B cell (primary cell): ENCODE measurements at regions not wholly inside any gene's neighbourhood (a gene's known extent, or its start where the extent isn't known, plus 50 kb on each side); places are given as distances from the start of the nearest gene placed in this dataset.

Experiments
- ATAC-seq: fragments of 200-7000 bp; cut with Tn5 transposase; one replicate; pipeline ENCODE4 v1.10.0; 2021; ENCODE audit warnings: low read depth, mild to moderate bottlenecking, moderate number of reproducible peaks, moderate library complexity
- CTCF ChIA-PET: fragments of 350-600 bp; sonication (Branson Sonifier 250); formaldehyde crosslinking; loops from one replicate; lab custom pipeline; 2021; ENCODE audit warnings: antibody characterized with exemption, inconsistent platforms; lab: Charles Lee
- POLR2A ChIA-PET: fragments of 350-600 bp; sonication (Branson Sonifier 250); formaldehyde crosslinking; loops from one replicate; lab custom pipeline; 2021; ENCODE audit warnings: antibody characterized with exemption; lab: Charles Lee
- DNase-seq: peaks from one replicate; pipeline ENCODE4 v3.0.0; 2013
- H2AFZ ChIP-seq: 2 replicates; pipeline ENCODE4 v1.6.1; 2012; ENCODE audit warnings: mild to moderate bottlenecking, low read depth, low read length; ENCODE audit not compliant: insufficient read depth, poor library complexity, severe bottlenecking
- H3K27ac ChIP-seq, 2 donors: 1 replicate in 1 of 2; 2 replicates in 1 of 2; pipeline ENCODE4 v1.5.1; 2012 to 2013; ENCODE audit warnings: low read length in 2 of 2, mild to moderate bottlenecking in 2 of 2, moderate library complexity in 1 of 2
- H3K27me3 ChIP-seq, 4 experiments: fragments of 200-600 bp in 1 of 4; sonication (generic) in 1 of 4; replicated peaks in 1 of 4; 1 replicate in 2 of 4; 2 replicates in 2 of 4; pipeline versions ENCODE4 v1.6.1 to v1.7.0; 2013 to 2016; ENCODE audit warnings: low read length in 3 of 4, mild to moderate bottlenecking in 2 of 4, mixed read lengths in 1 of 4, moderate library complexity in 1 of 4; ENCODE audit not compliant: insufficient read depth in 4 of 4, control insufficient read depth in 3 of 4; ENCODE audit errors: control extremely low read depth in 1 of 4
- H3K36me3 ChIP-seq, 2 experiments: replicated peaks in 1 of 2; 1 replicate in 1 of 2; 2 replicates in 1 of 2; pipeline versions ENCODE4 v1.6.1 to v1.7.1; 2013; ENCODE audit warnings: low read length in 1 of 2; ENCODE audit not compliant: insufficient read depth in 2 of 2, control insufficient read depth in 1 of 2; ENCODE audit errors: control extremely low read depth in 1 of 2, extremely low read depth in 1 of 2
- H3K4me1 ChIP-seq, 2 donors: fragments of 200-600 bp in 1 of 2; sonication (generic) in 1 of 2; 1 replicate in 1 of 2; 2 replicates in 1 of 2; pipeline versions ENCODE4 v1.5.1 to v1.6.1; 2013 to 2017; ENCODE audit warnings: low read length in 2 of 2; ENCODE audit not compliant: control insufficient read depth in 2 of 2, insufficient read depth in 2 of 2
- H3K4me2 ChIP-seq: replicated peaks from 2 replicates; pipeline ENCODE3; 2012; ENCODE audit warnings: mild to moderate bottlenecking, low read depth, low read length; ENCODE audit not compliant: poor library complexity, severe bottlenecking
- H3K4me3 ChIP-seq, 5 experiments: fragments of 200-600 bp in 1 of 5; sonication (generic) in 1 of 5; 1 replicate in 3 of 5; 2 replicates in 2 of 5; pipeline versions ENCODE4 v1.5.1 to v1.7.0; 2011 to 2016; ENCODE audit warnings: low read length in 4 of 5, mild to moderate bottlenecking in 4 of 5, low read depth in 2 of 5, control low read depth in 1 of 5, moderate library complexity in 1 of 5; ENCODE audit not compliant: insufficient read depth in 1 of 5; ENCODE audit errors: control extremely low read depth in 1 of 5, extremely low read depth in 1 of 5
- H3K79me2 ChIP-seq: fragments of 200-600 bp; sonication (generic); one replicate; pipeline ENCODE4 v1.6.0; 2016; ENCODE audit warnings: low read length; ENCODE audit not compliant: control insufficient read depth, insufficient read depth
- H3K9ac ChIP-seq: fragments of 200-600 bp; sonication (generic); 2 replicates; pipeline ENCODE4 v1.6.1; 2017; ENCODE audit warnings: mild to moderate bottlenecking, low read length, moderate library complexity
- H3K9me3 ChIP-seq, 3 donors: one replicate each; pipeline versions ENCODE4 v1.6.1 to v1.7.1; 2013; ENCODE audit warnings: low read length in 2 of 3; ENCODE audit not compliant: control insufficient read depth in 2 of 3, insufficient read depth in 1 of 3; ENCODE audit errors: control extremely low read depth in 1 of 3
- H4K20me1 ChIP-seq: 2 replicates; pipeline ENCODE4 v1.6.0; 2012; ENCODE audit warnings: mild to moderate bottlenecking, low read length; ENCODE audit not compliant: insufficient read depth, control insufficient read depth, poor library complexity, severe bottlenecking
- H3K27ac Mint-ChIP-seq: one replicate; pipeline ENCODE4 v1.8.0; 2021; ENCODE audit warnings: mixed read lengths
- H3K27me3 Mint-ChIP-seq: one replicate; pipeline ENCODE4 v1.8.0; 2021; ENCODE audit warnings: mixed read lengths
- H3K4me1 Mint-ChIP-seq: one replicate; pipeline ENCODE4 v1.8.0; 2021; ENCODE audit warnings: mixed read lengths
- H3K4me3 Mint-ChIP-seq: one replicate; pipeline ENCODE4 v1.8.0; 2021; ENCODE audit warnings: mixed read lengths
- H3K9me3 Mint-ChIP-seq: one replicate; pipeline ENCODE4 v1.8.0; 2022; ENCODE audit warnings: mixed read lengths; ENCODE audit not compliant: insufficient read depth
- CTCF ChIP-seq: fragments of 200-600 bp; IDR thresholded peaks from one replicate; pipeline ENCODE4 v1.8.0; 2022; ENCODE audit warnings: antibody characterized with exemption, mild to moderate bottlenecking
- EZH2 ChIP-seq: IDR thresholded peaks from 2 replicates; pipeline ENCODE4 v1.6.1; 2012; ENCODE audit warnings: borderline replicate concordance, low read depth, mild to moderate bottlenecking, moderate library complexity, low read length; ENCODE audit not compliant: insufficient read depth, poor library complexity, severe bottlenecking
- WGBS: methylation state at CpG from one replicate; pipeline ENCODE4 v1.1.5; 2013; ENCODE audit warnings: missing lambda C conversion rate; ENCODE audit not compliant: insufficient coverage; 5-methylcytosine and 5-hydroxymethylcytosine counted together
- intact Hi-C: fragments of 100-400 bp; cut with micrococcal nuclease; formaldehyde crosslinking; loops from one replicate; pipeline ENCODE4 v1.10.0; 2022

DNA sequence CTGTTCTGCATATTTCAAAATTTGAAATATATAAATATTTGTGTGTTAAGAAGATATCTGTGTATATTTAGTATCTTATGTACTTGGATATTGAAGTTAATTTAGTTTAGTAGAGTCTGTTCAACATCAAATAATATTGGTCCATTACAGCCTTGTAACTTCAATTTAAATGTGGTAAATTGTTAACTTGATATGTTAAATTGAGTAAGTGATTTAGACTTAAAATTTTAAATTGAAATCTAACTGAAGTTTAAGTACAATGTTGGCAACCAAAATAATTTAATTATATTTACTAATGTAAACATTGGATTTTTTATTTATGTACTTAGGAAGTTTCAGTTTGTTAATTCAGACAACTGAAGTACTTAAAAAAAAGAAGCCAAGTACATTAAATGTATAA lies 343.9 kb upstream of the DNAJC19 start:
- Mint-ChIP-seq H3K27ac (no peak overlapping the region), H3K27me3 (no peaks in the 10 kb centered on the region), H3K4me1 (no peaks in the 10 kb centered on the region), H3K4me3 (no peak overlapping the region), H3K9me3 (no peaks in the 10 kb centered on the region)
- Histone ChIP-seq H4K20me1 (no peaks in the 10 kb centered on the region), H3K27me3 (no peaks in the 10 kb centered on the region), H3K4me3 (no peak overlapping the region), H2AFZ (no peak overlapping the region), H3K4me2 (no peak overlapping the region), H3K9me3 (no peaks in the 10 kb centered on the region), H3K36me3 (no peaks in the 10 kb centered on the region), H3K27ac (no peak overlapping the region), H3K4me1 (no peaks in the 10 kb centered on the region), H3K9ac (no peak overlapping the region), H3K79me2 (no peaks in the 10 kb centered on the region)
- CTCF ChIA-PET = no interaction called here
- no peak for TF ChIP-seq CTCF
- TF ChIP-seq EZH2 = no peak
- intact Hi-C loops = no loop called here
- no peak for DNase-seq
- POLR2A ChIA-PET = no interaction called here
- no peak for ATAC-seq

GRCh38 chr3:181330821-181331563 lies 341.5 kb upstream of the DNAJC19 start:
- 75% methylated on average over 2 of the region's 5 CpGs for WGBS
- H3K36me3 ChIP-seq = no peaks in the 10 kb centered on the region
- no peaks in the 10 kb centered on the region for H4K20me1 ChIP-seq
- H2AFZ ChIP-seq = no peak overlapping the region
- TF ChIP-seq CTCF = no peak
- no peak for TF ChIP-seq EZH2
- Mint-ChIP-seq H3K4me3 (no peak overlapping the region), H3K4me1 (no peaks in the 10 kb centered on the region), H3K27me3 (no peaks in the 10 kb centered on the region), H3K9me3 (no peaks in the 10 kb centered on the region), H3K27ac (no peak overlapping the region)
- H3K9me3 ChIP-seq = no peaks in the 10 kb centered on the region
- intact Hi-C loops = no loop called here
- ChIA-PET CTCF (interaction anchor here (1.6 kb wide), 1 partner anchor 1353 kb away, joined by 6 read pairs; no protein-coding TSS in a partner anchor), POLR2A (no interaction called here)
- no peak for ATAC-seq
- H3K4me2 ChIP-seq = no peak overlapping the region
- no peaks in the 10 kb centered on the region for H3K4me1 ChIP-seq
- H3K27me3 ChIP-seq = no peaks in the 10 kb centered on the region
- H3K4me3 ChIP-seq = no peak overlapping the region
- DNase-seq = no peak
- no peaks in the 10 kb centered on the region for H3K79me2 ChIP-seq
- H3K27ac ChIP-seq = no peak overlapping the region
- no peak overlapping the region for H3K9ac ChIP-seq
